ENCODE measurements at regions not wholly inside any gene's neighbourhood (a gene's known extent, or its start where the extent isn't known, plus 50 kb on each side); places are given as distances from the start of the nearest gene placed in this dataset.
"Not testable (repeated sequence)": the region's sequence is repeated elsewhere in the genome, so short reads cannot be mapped to it uniquely, and the experiment has no call there.

- intact Hi-C loops (cut with DNase I), result no loop called here
- H3K27ac ChIP-seq (replicated peaks in 1 of 4), result no peak overlapping the region
- no peaks in the 10 kb centered on the region for H3K9me3 ChIP-seq
- no peak overlapping the region for H3K4me3 ChIP-seq
- TF ChIP-seq POLR2AphosphoS5 (IDR thresholded peaks at IDR 0.05), result no peak
- no peak for TF ChIP-seq EP300 (IDR thresholded peaks at IDR 0.05)
- no peak for TF ChIP-seq CTCF (IDR thresholded peaks at IDR 0.05)
- no peak for TF ChIP-seq POLR2A (IDR thresholded peaks at IDR 0.05; ENCODE audit: low read depth)
- 75% methylated on average over 7 of the region's 7 CpGs for WGBS
- no peaks in the 10 kb centered on the region for H3K27me3 ChIP-seq
- DNase-seq (ENCODE audit: extremely low spot score), result no peak
- peaks cover 0 to 12% (median 6%) of the 10 kb centered on the region in 4 donors for H3K4me1 ChIP-seq
- H3K36me3 ChIP-seq, result no peaks in the 10 kb centered on the region
These were observed 98.8 kb upstream of the NTF3 start for GRCh38 chr12:5333096-5333495.

GRCh38 chr12:5335069-5335468 lies 96.8 kb upstream of the NTF3 start:
- Histone ChIP-seq H3K9me3 (no peaks in the 10 kb centered on the region), H3K27ac (replicated peaks in 1 of 4) (no peak overlapping the region), H3K4me3 (no peak overlapping the region), H3K36me3 (no peaks in the 10 kb centered on the region), H3K27me3 (no peaks in the 10 kb centered on the region), H3K4me1 (no peaks in the 10 kb centered on the region)
- DNase-seq (ENCODE audit: extremely low spot score), result no peak
- WGBS, result 74% methylated on average over 2 of the region's 2 CpGs
- TF ChIP-seq POLR2A (IDR thresholded peaks at IDR 0.05; ENCODE audit: low read depth), result no peak
- TF ChIP-seq POLR2AphosphoS5 (IDR thresholded peaks at IDR 0.05), result no peak
- no peak for TF ChIP-seq CTCF (IDR thresholded peaks at IDR 0.05)
- no peak for TF ChIP-seq EP300 (IDR thresholded peaks at IDR 0.05)
- intact Hi-C loops (cut with DNase I), result no loop called here

- H3K4me1 ChIP-seq; H3K36me3 ChIP-seq; DNase-seq (ENCODE audit: extremely low spot score); H3K27ac ChIP-seq (replicated peaks in 1 of 4); H3K27me3 ChIP-seq; H3K9me3 ChIP-seq; intact Hi-C loops (cut with DNase I); H3K4me3 ChIP-seq: not testable (repeated sequence)
- WGBS, result 100% methylated on average over 2 of the region's 2 CpGs
These were observed 90.8 kb upstream of the NTF3 start for GRCh38 chr12:5341086-5341485.

- Histone ChIP-seq H3K9me3 (no peaks in the 10 kb centered on the region), H3K27ac (replicated peaks in 1 of 4) (no peak overlapping the region), H3K4me1 (no peaks in the 10 kb centered on the region), H3K4me3 (no peak overlapping the region), H3K27me3 (no peaks in the 10 kb centered on the region), H3K36me3 (no peaks in the 10 kb centered on the region)
- intact Hi-C loops (cut with DNase I), result no loop called here
- DNase-seq (ENCODE audit: extremely low spot score), result peak; percentile 60
- TF ChIP-seq POLR2AphosphoS5 (IDR thresholded peaks at IDR 0.05), result no peak
- TF ChIP-seq EP300 (IDR thresholded peaks at IDR 0.05), result no peak
- no peak for TF ChIP-seq POLR2A (IDR thresholded peaks at IDR 0.05; ENCODE audit: low read depth)
- 82% methylated on average over 3 of the region's 3 CpGs for WGBS
These were observed 88.2 kb upstream of the NTF3 start for GRCh38 chr12:5343711-5344110.

- no peaks in the 10 kb centered on the region for H3K9me3 ChIP-seq
- no peaks in the 10 kb centered on the region for H3K36me3 ChIP-seq
- no peaks in the 10 kb centered on the region for H3K27me3 ChIP-seq
- 67% methylated on average over 4 of the region's 4 CpGs for WGBS
- intact Hi-C loops (cut with DNase I), result no loop called here
- no peak overlapping the region for H3K4me3 ChIP-seq
- TF ChIP-seq CTCF (IDR thresholded peaks at IDR 0.05) (no peak), POLR2AphosphoS5 (IDR thresholded peaks at IDR 0.05) (no peak), EP300 (IDR thresholded peaks at IDR 0.05) (no peak), POLR2A (IDR thresholded peaks at IDR 0.05; ENCODE audit: low read depth) (no peak)
- peak; percentile 29 for DNase-seq (ENCODE audit: extremely low spot score)
- no peaks in the 10 kb centered on the region for H3K4me1 ChIP-seq
- no peak overlapping the region for H3K27ac ChIP-seq (replicated peaks in 1 of 4)
These were observed 87.8 kb upstream of the NTF3 start for GRCh38 chr12:5344131-5344530.

GRCh38 chr12:5345534-5345933 lies 86.4 kb upstream of the NTF3 start:
- H3K36me3 ChIP-seq, result no peaks in the 10 kb centered on the region
- intact Hi-C loops (cut with DNase I), result no loop called here
- no peak for TF ChIP-seq POLR2A (IDR thresholded peaks at IDR 0.05; ENCODE audit: low read depth)
- TF ChIP-seq POLR2AphosphoS5 (IDR thresholded peaks at IDR 0.05), result no peak
- no peak for TF ChIP-seq EP300 (IDR thresholded peaks at IDR 0.05)
- TF ChIP-seq CTCF (IDR thresholded peaks at IDR 0.05), result no peak

More at GRCh38 chr12:5345534-5345933, 86.4 kb upstream of the NTF3 start:
- H3K4me1 ChIP-seq, result no peaks in the 10 kb centered on the region
- no peaks in the 10 kb centered on the region for H3K9me3 ChIP-seq
- no peak for DNase-seq (ENCODE audit: extremely low spot score)
- no peak overlapping the region for H3K27ac ChIP-seq (replicated peaks in 1 of 4)
- no peaks in the 10 kb centered on the region for H3K27me3 ChIP-seq
- no peak overlapping the region for H3K4me3 ChIP-seq

Measured in esophagus muscularis mucosa (tissue), 4 donors.